ENCODE measurements at regions not wholly inside any gene's neighbourhood (a gene's known extent, or its start where the extent isn't known, plus 50 kb on each side); places are given as distances from the start of the nearest gene placed in this dataset.

DNA sequence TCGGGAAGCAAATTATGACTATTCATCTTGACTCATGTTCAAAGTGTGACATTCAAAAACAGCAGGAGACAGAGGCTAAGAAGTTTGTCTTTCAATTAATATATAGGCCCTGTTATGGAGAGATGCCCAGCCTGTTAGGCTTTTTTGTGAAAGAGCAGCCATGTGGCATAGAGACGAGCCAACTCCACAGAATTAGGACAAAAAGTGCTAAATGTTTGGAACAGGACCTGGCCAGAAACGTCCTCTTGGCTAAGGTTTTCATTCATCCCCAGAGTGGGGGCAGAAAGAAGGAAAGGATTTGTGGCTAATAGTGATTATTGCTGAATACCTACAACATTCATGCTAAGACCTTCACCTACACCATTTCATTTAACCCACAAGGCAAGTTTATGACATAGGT, 324.7 kb upstream of the NPVF start:
- TF ChIP-seq, protein P1, sequence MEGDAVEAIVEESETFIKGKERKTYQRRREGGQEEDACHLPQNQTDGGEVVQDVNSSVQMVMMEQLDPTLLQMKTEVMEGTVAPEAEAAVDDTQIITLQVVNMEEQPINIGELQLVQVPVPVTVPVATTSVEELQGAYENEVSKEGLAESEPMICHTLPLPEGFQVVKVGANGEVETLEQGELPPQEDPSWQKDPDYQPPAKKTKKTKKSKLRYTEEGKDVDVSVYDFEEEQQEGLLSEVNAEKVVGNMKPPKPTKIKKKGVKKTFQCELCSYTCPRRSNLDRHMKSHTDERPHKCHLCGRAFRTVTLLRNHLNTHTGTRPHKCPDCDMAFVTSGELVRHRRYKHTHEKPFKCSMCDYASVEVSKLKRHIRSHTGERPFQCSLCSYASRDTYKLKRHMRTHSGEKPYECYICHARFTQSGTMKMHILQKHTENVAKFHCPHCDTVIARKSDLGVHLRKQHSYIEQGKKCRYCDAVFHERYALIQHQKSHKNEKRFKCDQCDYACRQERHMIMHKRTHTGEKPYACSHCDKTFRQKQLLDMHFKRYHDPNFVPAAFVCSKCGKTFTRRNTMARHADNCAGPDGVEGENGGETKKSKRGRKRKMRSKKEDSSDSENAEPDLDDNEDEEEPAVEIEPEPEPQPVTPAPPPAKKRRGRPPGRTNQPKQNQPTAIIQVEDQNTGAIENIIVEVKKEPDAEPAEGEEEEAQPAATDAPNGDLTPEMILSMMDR (IDR thresholded peaks at IDR 0.05; ENCODE audit: insufficient read depth, low read depth, low read length): no peak
- no peak for TF ChIP-seq EZH2 (IDR thresholded peaks at IDR 0.05; ENCODE audit: insufficient read depth, low read length)

Measured in astrocyte (in vitro differentiated cells and primary cell).